ENCODE measurements at regions not wholly inside any gene's neighbourhood (a gene's known extent, or its start where the extent isn't known, plus 50 kb on each side); places are given as distances from the start of the nearest gene placed in this dataset.

DNA sequence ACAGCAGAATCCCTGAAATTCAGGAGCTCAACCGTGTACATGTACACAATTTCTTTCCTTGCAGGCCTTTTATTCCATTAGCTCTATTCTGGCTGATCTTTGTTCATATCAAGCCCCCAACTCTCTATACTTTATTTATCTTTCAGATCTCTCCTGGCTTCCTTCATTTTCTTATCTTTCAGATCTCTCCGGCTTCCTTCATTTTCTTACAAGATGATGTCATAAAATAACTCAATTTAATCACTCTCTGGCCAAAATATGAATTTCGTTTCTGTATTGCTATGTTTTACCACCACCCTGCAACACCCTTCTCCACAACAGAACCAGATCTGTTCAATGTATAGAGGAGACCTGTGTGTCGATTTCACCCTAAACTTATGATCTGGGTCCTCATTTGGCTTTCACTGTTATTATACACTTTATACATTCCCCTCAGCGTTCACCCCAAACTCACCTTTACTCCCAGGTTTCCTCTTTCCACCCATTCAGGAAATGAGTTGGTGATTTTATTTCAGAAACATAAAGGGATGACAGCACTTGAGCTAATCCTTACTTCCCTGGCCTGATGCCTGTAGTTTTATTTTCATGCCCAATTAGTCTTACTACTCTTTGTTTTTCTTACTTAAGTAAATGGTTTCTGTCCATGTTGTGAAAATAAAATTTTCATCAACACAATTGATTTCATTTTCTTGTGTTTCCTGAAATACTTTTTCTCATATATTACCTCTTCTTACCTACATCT lies 195.5 kb downstream of the BCHE start:
- TF ChIP-seq, protein P1, sequence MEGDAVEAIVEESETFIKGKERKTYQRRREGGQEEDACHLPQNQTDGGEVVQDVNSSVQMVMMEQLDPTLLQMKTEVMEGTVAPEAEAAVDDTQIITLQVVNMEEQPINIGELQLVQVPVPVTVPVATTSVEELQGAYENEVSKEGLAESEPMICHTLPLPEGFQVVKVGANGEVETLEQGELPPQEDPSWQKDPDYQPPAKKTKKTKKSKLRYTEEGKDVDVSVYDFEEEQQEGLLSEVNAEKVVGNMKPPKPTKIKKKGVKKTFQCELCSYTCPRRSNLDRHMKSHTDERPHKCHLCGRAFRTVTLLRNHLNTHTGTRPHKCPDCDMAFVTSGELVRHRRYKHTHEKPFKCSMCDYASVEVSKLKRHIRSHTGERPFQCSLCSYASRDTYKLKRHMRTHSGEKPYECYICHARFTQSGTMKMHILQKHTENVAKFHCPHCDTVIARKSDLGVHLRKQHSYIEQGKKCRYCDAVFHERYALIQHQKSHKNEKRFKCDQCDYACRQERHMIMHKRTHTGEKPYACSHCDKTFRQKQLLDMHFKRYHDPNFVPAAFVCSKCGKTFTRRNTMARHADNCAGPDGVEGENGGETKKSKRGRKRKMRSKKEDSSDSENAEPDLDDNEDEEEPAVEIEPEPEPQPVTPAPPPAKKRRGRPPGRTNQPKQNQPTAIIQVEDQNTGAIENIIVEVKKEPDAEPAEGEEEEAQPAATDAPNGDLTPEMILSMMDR (IDR thresholded peaks at IDR 0.05), result no peak
- no peak for TF ChIP-seq POLR2A (IDR thresholded peaks at IDR 0.05)
